ENCODE measurements at regions not wholly inside any gene's neighbourhood (a gene's known extent, or its start where the extent isn't known, plus 50 kb on each side); places are given as distances from the start of the nearest gene placed in this dataset.

- ChIA-PET CTCF (no interaction called here), POLR2A (no interaction called here)
- Histone ChIP-seq H3K9me3 (ENCODE audit: control insufficient read depth, insufficient read depth, low read depth, low read length) (no peaks in the 10 kb centered on the region), H3K4me1 (ENCODE audit: control insufficient read depth, insufficient read depth, low read length) (no peaks in the 10 kb centered on the region), H3K4me3 (ENCODE audit: low read depth, low read length) (no peak overlapping the region), H3K36me3 (ENCODE audit: control insufficient read depth in 2 of 2, insufficient read depth in 1 of 2, low read length in 2 of 2) (no peaks in the 10 kb centered on the region), H3K27ac (ENCODE audit: extremely low read depth, low read depth, low read length) (no peak overlapping the region)
- TF ChIP-seq ZFP69B (tag by site-specific recombination; IDR thresholded peaks at IDR 0.05) (no peak), IKZF3 (tag by site-specific recombination; IDR thresholded peaks at IDR 0.05) (no peak), ZNF133 (tag by site-specific recombination; IDR thresholded peaks at IDR 0.05) (no peak), ZNF585B (tag by site-specific recombination; IDR thresholded peaks at IDR 0.05) (no peak), ZNF555 (tag by site-specific recombination; conservative IDR thresholded peaks at IDR 0.05) (no peak), ZNF350 (tag by site-specific recombination; IDR thresholded peaks at IDR 0.05) (no peak), ZNF416 (tag by site-specific recombination; IDR thresholded peaks at IDR 0.05) (no peak), ZNF140 (tag by site-specific recombination; IDR thresholded peaks at IDR 0.05) (no peak), ZNF548 (tag by site-specific recombination; IDR thresholded peaks at IDR 0.05) (no peak), ZNF658 (tag by site-specific recombination; IDR thresholded peaks at IDR 0.05) (no peak), HIC1 (tag by site-specific recombination; IDR thresholded peaks at IDR 0.05) (no peak), ZNF366 (tag by site-specific recombination; conservative IDR thresholded peaks at IDR 0.05) (no peak), ZNF664 (tag by site-specific recombination; IDR thresholded peaks at IDR 0.05) (no peak), ZNF571 (tag by site-specific recombination; IDR thresholded peaks at IDR 0.05) (no peak)
Observed at GRCh38 chr5:105283134-105283533, 1720.5 kb upstream of the NUDT12 start.

GRCh38 chr5:105274079-105274478 is 1711.5 kb upstream of the NUDT12 start:
- Histone ChIP-seq H3K36me3 (ENCODE audit: control insufficient read depth in 2 of 2, insufficient read depth in 1 of 2, low read length in 2 of 2) (no peaks in the 10 kb centered on the region), H3K4me1 (ENCODE audit: control insufficient read depth, insufficient read depth, low read length) (no peaks in the 10 kb centered on the region), H3K27ac (ENCODE audit: extremely low read depth, low read depth, low read length) (no peak overlapping the region), H3K4me3 (ENCODE audit: low read depth, low read length) (no peak overlapping the region), H3K9me3 (ENCODE audit: control insufficient read depth, insufficient read depth, low read depth, low read length) (no peaks in the 10 kb centered on the region)
- ChIA-PET CTCF (no interaction called here), POLR2A (no interaction called here)
- TF ChIP-seq ZSCAN5A (tag by site-specific recombination; IDR thresholded peaks at IDR 0.05): no peak
- no peak for TF ChIP-seq ZNF510 (tag by site-specific recombination; IDR thresholded peaks at IDR 0.05; ENCODE audit: insufficient replicate concordance)
- TF ChIP-seq ZNF148 (tag by site-specific recombination; IDR thresholded peaks at IDR 0.05; ENCODE audit: borderline replicate concordance): no peak
- TF ChIP-seq ZNF558 (tag by site-specific recombination; IDR thresholded peaks at IDR 0.05): no peak
- TF ChIP-seq ZNF645 (tag by site-specific recombination; IDR thresholded peaks at IDR 0.05): no peak
- TF ChIP-seq ZNF624 (tag by site-specific recombination; IDR thresholded peaks at IDR 0.05): no peak
- no peak for TF ChIP-seq ZNF792 (tag by site-specific recombination; IDR thresholded peaks at IDR 0.05)
- no peak for TF ChIP-seq GLIS1 (tag by site-specific recombination; IDR thresholded peaks at IDR 0.05)
- no peak for TF ChIP-seq ZNF266 (tag by site-specific recombination; IDR thresholded peaks at IDR 0.05; ENCODE audit: low read depth)

All from HEK293 (cell line).